ENCODE measurements at regions not wholly inside any gene's neighbourhood (a gene's known extent, or its start where the extent isn't known, plus 50 kb on each side); places are given as distances from the start of the nearest gene placed in this dataset.

DNA sequence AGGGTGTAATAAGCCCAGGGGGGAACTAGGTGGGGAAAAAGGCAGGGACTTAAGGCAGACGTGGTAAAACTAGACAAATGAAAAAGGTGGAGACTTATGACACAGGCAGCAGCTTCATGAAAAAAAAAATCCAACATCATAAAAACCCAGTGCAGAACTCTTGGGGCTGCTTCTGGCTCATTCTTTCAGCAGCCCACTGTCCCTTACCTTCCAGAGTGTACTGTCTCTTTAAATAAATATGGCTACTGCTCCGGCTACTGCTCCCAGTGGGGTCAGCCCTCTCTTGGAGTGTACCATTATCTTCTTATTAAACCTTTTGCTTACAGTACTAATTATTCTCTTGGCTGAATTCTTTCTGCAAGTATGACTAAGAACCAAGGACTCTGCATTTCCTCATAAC lies 699.5 kb downstream of the DSC3 start:
- DNase-seq (ENCODE audit: low spot score): no peak

DNA sequence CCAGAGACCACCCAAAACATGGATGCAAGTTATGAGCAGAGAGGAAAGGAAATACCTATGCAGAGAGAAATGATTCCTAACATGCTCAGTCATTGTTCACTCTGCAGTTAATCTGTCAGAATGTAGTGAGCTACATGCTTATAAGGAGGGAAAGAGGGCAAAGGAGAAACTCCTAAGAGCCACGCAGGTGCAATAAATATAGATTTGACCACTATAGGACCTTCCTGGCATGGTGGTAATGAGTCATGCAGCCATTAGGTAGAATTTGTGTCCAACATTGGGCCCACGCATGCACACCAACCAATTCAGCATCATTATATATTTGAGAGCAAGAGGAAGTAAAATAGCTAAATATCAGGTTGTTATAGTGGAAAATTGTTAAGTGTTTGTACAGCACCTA lies 699.9 kb downstream of the DSC3 start:
- no peak for DNase-seq (ENCODE audit: low spot score)

- DNase-seq (ENCODE audit: low spot score): no peak
Observed at GRCh38 chr18:30334781-30335180, 707.8 kb downstream of the DSC3 start.

- no peak for DNase-seq (ENCODE audit: low spot score)
Observed at GRCh38 chr18:30333310-30333709, 709.2 kb downstream of the DSC3 start.

- DNase-seq (ENCODE audit: low spot score): no peak
Observed at GRCh38 chr18:30328839-30329238, 713.7 kb downstream of the DSC3 start.

- no peak for DNase-seq (ENCODE audit: low spot score)
Observed at GRCh38 chr18:30302181-30302580, 740.4 kb downstream of the DSC3 start.

GRCh38 chr18:30298769-30299168 lies 743.8 kb downstream of the DSC3 start:
- no peak for DNase-seq (ENCODE audit: low spot score)

DNA sequence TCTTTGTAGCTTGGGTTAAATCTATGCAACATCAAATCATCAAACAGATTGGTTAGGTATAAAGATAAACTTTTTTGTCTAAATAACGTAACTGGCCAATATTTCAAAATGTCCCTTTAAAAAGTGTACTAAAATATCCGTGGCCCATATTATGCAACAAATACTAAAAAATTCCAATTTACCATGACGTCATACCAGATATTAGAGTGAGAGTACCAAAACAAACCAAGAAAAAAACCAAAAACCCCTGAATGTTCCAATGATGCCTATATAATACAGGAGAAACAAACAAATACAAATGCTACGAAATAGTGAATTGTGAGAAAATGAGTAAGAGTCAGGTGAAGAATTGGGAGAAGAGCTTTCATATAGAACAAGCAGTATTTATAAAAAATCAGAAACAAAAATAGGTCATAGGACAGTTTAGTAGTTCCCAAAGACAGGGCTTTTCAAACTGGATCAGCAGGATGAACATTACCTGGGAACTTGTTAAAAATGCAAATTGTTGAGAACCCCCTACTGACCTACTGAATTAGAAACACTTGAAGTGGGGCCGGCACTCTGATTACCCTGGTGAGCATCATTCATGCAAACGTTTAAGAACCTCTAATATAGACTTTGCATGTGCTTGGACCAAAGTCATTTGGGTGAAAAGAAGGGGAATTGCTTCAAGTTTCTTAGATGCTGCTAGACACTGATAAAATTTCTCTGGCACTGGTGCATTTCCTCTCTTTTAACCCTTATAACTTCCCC lies 753.7 kb downstream of the DSC3 start:
- no peak for DNase-seq (ENCODE audit: low spot score)

- DNase-seq (ENCODE audit: low spot score): no peak
Observed at GRCh38 chr18:30280861-30281470, 761.6 kb downstream of the DSC3 start.

- no peak for DNase-seq (ENCODE audit: low spot score)
Observed at GRCh38 chr18:30280186-30280585, 762.4 kb downstream of the DSC3 start.

DNA sequence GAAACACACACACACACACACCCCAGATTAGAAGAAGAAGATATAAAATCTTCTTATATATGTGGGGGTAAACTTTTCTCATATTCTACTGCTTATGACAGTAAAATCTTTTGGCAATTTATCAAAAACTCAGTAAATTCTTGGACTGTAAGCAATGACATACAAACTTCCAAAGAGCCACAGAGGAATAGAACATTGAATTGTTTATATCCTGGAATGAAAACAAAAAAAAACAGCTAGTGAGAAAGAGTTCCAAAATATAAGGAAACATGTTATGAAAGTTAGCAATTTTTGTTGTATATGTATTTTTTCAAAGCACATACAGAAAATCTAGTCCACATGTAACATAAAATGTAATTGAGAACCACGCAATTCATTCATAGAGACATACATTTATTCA lies 764.9 kb downstream of the DSC3 start:
- DNase-seq (ENCODE audit: low spot score): no peak

DNA sequence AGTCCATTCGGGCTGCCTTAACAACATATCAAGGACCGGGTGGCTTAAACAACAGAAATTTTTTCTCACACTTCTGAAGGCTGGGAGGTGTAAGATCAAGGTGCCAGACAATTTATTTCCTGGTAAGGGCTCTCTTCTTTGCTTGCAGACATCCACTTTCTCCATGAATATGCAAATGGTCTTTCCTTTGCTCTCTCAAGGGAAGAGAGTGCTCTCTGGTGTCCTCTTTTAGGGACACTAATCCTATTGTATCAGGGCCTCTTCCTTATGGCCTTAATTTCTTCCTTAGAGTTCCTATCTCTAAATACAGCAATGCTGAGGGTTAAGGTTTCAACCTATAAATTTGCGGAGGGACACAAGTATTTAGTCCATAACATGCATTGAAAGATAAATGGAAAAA lies 770.8 kb downstream of the DSC3 start:
- DNase-seq (ENCODE audit: low spot score): no peak

DNA sequence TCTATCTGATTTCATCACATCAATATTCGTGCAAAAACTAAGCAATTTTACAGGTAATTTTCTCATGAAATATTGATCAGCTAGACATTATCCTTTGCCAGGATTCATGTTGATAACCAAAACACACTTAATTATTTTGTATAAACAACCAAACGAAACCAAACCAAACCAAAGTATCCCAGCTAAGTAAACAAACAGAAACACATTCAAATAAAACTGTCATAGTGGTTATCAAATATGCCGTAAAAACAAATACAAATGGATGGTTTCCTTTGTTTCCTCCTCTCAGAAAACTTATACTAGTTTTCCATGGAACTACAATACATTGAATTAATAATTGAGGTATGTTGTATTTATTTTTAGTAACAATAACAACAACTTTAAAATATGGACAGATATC lies 777.4 kb downstream of the DSC3 start:
- no peak for DNase-seq (ENCODE audit: low spot score)

DNA sequence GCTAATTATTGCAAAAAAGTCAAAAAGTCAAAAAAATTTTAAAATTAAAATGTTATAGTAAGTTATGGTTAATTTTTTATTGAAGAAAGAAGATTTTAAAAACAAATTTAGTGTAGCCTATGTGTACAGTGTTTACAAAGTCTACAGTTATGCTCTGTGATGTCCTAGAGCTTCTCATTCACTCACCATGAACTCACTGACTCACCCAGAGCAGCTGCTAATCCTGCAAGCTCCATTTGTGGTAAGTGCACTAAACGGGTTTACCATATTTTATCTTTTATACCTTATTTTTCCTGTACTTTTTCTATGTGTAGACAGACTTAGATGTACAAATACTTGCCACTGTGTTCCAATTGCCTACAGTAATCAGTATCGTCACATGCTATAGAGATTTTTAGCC lies 788.2 kb downstream of the DSC3 start:
- no peak for DNase-seq (ENCODE audit: low spot score)

DNA sequence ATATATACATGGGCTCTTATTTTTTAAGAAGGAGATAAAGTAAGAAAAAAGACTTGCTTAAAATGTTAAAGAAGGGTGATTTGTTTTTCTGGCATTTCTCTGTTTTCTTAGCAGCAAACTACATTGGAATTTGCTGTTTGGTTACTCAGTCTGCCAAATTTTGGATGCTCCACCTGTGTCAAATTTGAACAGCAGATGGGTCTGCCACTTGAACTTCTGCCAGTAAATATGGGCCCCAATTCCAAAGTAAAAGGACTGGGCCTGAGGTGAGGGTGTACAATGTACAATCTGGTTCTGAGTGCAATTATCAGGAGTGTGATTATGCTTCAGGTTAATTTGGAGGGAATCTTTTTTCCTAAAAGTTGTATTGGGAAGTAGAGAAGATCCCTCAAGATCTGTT lies 794.5 kb downstream of the DSC3 start:
- no peak for DNase-seq (ENCODE audit: low spot score)

- no peak for DNase-seq (ENCODE audit: low spot score)
Observed at GRCh38 chr18:30245766-30246455, 796.6 kb downstream of the DSC3 start.

GRCh38 chr18:30234755-30235154 lies 807.8 kb downstream of the DSC3 start:
- no peak for DNase-seq (ENCODE audit: low spot score)

DNA sequence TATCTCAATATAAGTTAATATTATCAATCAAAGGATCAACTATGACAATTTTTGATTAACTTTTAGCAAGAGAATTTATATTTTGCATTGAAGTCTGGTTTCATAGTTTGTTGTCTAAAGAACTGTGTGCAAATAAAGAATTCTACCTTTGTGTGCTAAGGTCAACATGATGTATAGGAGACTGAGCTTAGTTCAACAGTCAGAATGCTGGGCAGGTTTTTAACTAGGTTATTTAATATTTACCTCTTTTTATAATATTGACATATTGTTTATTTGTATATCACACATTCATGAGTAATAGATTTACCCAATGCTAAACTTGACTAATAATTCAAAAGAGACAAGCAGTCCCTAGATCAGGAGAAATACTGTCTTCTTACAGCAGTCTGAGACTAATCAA lies 831.4 kb downstream of the DSC3 start:
- no peak for DNase-seq (ENCODE audit: low spot score)

DNA sequence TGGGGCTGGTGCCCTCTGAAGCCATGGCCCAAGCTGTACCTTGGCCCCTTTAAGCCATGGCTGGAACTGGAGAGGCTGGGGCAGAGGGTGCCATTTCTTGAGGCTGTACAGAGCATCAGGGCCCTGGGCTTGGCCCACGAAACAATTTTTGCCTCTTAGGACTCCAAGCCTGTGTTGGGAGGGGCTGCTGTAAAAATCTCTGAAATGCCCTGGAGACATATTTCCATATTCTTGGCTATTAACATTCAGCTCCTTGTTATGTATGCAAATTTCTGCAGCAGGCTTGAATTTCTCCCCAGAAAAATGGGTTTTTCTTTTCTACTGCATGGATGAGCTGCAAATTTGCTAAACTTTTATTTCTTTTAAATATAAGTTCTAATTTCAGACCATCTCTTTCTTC lies 834.0 kb downstream of the DSC3 start:
- no peak for DNase-seq (ENCODE audit: low spot score)

GRCh38 chr18:30192216-30192615 lies 850.3 kb downstream of the DSC3 start:
- no peak for DNase-seq (ENCODE audit: low spot score)

GRCh38 chr18:30186245-30186644 lies 856.3 kb downstream of the DSC3 start:
- no peak for DNase-seq (ENCODE audit: low spot score)

GRCh38 chr18:30177056-30177455 lies 865.5 kb downstream of the DSC3 start:
- no peak for DNase-seq (ENCODE audit: low spot score)

DNA sequence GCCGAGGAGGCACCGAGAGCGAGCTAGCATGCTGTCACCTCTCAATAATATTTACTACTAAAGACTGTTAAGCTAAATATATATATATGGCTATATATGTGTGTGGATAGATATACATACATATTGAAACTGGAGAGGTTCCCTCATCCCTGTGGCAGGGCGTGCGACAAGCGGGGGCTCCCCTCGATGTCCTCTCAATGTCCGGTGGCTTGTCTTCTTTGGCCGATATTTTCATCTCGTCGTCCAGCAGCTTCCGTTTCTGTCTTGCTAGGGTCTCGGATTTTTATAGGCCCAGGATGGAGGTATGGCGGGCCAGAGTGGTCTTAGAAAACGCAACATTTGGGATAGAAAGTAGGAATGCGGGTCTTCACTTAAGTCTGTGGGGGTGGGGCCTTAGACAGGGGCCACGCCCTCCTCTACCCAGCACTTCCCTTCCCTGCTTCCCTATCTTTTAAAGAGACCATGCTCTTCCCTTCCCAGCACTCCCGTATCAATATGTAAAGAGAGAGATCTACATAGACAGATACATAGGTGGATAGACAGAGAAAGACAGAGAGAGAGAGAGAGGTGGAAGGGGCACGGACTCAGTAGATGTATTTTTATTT lies 866.8 kb downstream of the DSC3 start:
- DNase-seq (ENCODE audit: low spot score): peak; percentile 12
